Brain microvascular endothelial cell (primary cell): ENCODE measurements at regions not wholly inside any gene's neighbourhood (a gene's known extent, or its start where the extent isn't known, plus 50 kb on each side); places are given as distances from the start of the nearest gene placed in this dataset.

Source experiments
- DNase-seq: peaks from one replicate; pipeline ENCODE4 v3.0.0-alpha.2; 2020
- H3K27ac ChIP-seq: fragments of 250-450 bp; sonication (Bioruptor Pico); 2 replicates; pipeline ENCODE4 v1.5.1; 2020; ENCODE audit warnings: mild to moderate bottlenecking, moderate library complexity
- H3K27me3 ChIP-seq: fragments of 250-450 bp; sonication (Bioruptor Pico); replicated peaks from 2 replicates; pipeline ENCODE4 v1.5.1; 2020; ENCODE audit warnings: mild to moderate bottlenecking
- H3K36me3 ChIP-seq: fragments of 250-450 bp; sonication (Bioruptor Pico); replicated peaks from 2 replicates; pipeline ENCODE4 v1.5.1; 2020; ENCODE audit warnings: mild to moderate bottlenecking
- H3K4me3 ChIP-seq: 2 replicates; pipeline ENCODE4 v1.5.1; 2011; ENCODE audit warnings: low read depth, mild to moderate bottlenecking, control low read depth, low read length, moderate library complexity
- in situ Hi-C: cut with HindIII; loops from 2 replicates; pipeline ENCODE4 v1.10.0; 2017; ENCODE audit warnings: low sequenced_read_pairs, low pct_ligation_motif_present
- TF ChIP-seq, protein P1 (sequence below): IDR thresholded peaks from 2 replicates; pipeline ENCODE4 v1.5.1; 2011; ENCODE audit warnings: low read depth, mild to moderate bottlenecking, moderate library complexity, low read length, control low read depth, inconsistent platforms; ENCODE audit errors: missing control alignments

DNA sequence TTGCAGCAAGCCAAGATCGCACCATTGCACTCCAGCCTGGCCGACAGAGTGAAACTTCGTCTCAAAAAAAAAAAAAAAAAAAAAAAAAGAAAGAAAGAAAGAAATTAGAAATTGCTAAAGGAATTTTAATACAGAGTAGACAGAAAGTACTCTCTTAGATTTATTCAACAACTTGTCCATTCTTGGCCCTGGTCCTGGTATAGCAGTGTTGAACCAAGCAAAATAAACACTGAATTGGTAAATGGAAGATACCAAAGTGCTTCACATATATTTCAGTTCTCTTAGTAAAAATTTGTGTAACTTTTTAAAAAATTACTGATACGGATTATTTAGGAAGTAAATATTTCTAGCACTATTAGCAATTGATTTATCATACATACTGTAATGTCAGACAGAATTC, 165.9 kb upstream of the TLL1 start:
- TF ChIP-seq, protein P1, sequence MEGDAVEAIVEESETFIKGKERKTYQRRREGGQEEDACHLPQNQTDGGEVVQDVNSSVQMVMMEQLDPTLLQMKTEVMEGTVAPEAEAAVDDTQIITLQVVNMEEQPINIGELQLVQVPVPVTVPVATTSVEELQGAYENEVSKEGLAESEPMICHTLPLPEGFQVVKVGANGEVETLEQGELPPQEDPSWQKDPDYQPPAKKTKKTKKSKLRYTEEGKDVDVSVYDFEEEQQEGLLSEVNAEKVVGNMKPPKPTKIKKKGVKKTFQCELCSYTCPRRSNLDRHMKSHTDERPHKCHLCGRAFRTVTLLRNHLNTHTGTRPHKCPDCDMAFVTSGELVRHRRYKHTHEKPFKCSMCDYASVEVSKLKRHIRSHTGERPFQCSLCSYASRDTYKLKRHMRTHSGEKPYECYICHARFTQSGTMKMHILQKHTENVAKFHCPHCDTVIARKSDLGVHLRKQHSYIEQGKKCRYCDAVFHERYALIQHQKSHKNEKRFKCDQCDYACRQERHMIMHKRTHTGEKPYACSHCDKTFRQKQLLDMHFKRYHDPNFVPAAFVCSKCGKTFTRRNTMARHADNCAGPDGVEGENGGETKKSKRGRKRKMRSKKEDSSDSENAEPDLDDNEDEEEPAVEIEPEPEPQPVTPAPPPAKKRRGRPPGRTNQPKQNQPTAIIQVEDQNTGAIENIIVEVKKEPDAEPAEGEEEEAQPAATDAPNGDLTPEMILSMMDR, result no peak
- H3K36me3 ChIP-seq, result no peaks in the 10 kb centered on the region
- in situ Hi-C loops, result no loop called here
- no peak overlapping the region for H3K4me3 ChIP-seq
- H3K27ac ChIP-seq, result no peak overlapping the region
- DNase-seq, result no peak
- no peaks in the 10 kb centered on the region for H3K27me3 ChIP-seq

DNA sequence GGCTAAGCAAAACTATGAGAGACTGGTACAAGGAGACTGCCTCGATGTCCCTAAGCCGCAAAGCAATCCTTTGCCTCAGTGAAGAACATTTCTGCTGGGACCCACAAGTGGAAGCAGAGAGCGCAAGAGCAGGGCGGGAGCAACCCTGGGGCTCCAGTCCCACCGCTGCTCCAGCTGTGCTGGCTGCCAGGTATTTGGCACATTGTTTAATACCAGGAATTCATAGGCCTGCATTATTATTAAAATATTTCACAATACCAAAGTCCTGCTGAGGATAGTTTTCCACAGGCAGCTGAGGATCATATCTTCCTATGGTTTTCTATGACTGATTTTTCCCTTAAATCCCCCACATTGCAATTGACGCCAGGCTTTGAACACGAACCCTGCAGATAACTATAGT, 163.5 kb upstream of the TLL1 start:
- DNase-seq, result no peak
- Histone ChIP-seq H3K36me3 (no peaks in the 10 kb centered on the region), H3K4me3 (no peak overlapping the region), H3K27me3 (no peaks in the 10 kb centered on the region), H3K27ac (no peak overlapping the region)
- in situ Hi-C loops, result no loop called here
- TF ChIP-seq, protein P1, result no peak

DNA sequence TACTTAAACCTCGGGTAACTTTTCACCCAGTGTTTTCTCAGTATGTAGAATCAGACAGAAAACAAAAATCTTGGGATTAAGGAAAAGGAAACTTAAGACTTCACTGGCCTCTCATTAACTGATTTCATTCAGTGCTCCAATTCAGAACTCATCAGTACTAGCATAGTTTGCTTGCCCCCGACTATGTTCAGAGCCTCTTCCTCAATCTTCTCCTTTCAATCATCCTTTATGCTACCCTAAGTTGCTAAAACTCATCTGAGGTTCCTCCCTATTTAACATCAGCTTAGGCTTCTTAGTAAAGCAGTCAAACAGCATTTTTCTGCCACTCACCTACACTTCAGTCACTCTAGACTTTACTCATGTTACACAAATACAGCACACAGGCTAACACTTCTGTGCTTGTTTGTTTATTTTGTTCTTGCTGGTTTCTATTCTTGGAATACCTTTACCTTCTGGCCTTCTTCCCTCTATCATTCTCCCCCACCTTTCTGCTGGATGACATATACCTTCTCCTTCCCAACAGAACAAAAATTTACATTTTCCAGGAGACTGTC, 163.0 kb upstream of the TLL1 start:
- TF ChIP-seq, protein P1, result no peak
- H3K27ac ChIP-seq, result no peak overlapping the region
- no peaks in the 10 kb centered on the region for H3K36me3 ChIP-seq
- no peak for DNase-seq
- no peaks in the 10 kb centered on the region for H3K27me3 ChIP-seq
- no peak overlapping the region for H3K4me3 ChIP-seq
- in situ Hi-C loops, result no loop called here

DNA sequence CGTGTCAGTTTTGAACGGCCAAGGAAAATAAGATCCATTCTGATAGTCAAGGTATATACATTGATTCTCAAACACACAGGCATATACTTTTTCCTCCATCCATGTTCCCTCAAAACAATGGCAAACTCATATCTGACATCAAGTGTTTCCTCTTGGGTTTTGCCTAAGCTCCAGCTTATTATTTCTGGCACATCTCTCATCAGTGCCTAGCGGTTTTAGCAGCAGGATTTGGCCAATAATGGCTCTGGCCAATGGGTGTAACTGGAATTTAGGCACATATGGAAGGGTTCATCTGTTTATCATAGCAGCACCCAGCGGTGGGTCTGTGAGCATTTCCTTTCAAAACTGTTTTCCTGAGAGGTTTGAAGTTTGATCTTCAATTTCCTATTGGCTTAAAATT, 161.6 kb upstream of the TLL1 start:
- DNase-seq, result no peak

DNA sequence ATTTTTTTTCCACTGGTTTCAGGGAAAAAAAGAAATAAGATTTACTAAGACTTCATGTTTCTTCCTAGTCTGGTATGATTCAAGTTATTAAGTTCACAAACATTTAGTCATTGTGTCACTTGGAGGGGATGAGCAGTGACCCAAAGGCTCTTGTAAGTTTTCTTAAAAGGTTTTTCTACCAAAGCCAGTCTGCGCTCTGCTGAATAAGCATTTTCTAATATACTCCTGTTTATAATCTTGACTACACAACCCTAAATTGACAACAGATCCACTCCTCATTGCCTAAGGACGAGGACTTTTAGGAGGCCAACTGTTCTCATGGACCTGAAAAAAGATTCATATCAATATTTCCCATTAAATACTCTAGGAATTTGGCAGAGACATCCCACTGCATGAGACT, 161.1 kb upstream of the TLL1 start:
- no peaks in the 10 kb centered on the region for H3K36me3 ChIP-seq
- H3K27me3 ChIP-seq, result no peaks in the 10 kb centered on the region

More for the DNA sequence above, 161.6 kb upstream of the TLL1 start:
- in situ Hi-C loops, result no loop called here
- TF ChIP-seq, protein P1, result no peak
- Histone ChIP-seq H3K36me3 (no peaks in the 10 kb centered on the region), H3K27me3 (no peaks in the 10 kb centered on the region), H3K4me3 (no peak overlapping the region), H3K27ac (no peak overlapping the region)

DNA sequence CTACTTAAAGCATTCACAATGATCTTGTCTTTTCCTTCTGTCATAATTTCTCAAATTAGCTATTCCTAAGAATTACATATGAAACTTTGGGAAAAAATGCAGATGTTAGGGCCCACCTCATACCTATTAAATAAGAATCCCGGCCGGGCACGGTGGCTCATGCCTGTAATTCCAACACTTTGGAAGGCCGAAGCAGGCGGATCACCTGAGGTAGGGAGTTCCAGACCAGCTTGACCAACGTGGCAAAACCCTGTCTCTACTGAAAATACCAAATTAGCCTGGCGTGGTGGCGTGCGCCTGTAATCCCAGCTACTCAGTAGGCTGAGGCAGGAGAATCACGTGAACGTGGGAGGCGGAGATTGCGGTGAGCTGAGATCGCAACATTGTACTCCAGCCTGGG, 158.4 kb upstream of the TLL1 start:
- TF ChIP-seq, protein P1, result no peak
- in situ Hi-C loops, result no loop called here
- DNase-seq, result no peak
- H3K36me3 ChIP-seq, result no peaks in the 10 kb centered on the region
- no peak overlapping the region for H3K27ac ChIP-seq
- H3K27me3 ChIP-seq, result no peaks in the 10 kb centered on the region
- no peak overlapping the region for H3K4me3 ChIP-seq

More for the DNA sequence above, 161.1 kb upstream of the TLL1 start:
- Histone ChIP-seq H3K4me3 (no peak overlapping the region), H3K27ac (no peak overlapping the region)
- DNase-seq, result no peak
- in situ Hi-C loops, result no loop called here
- TF ChIP-seq, protein P1, result no peak
